SJCRH30 (cell line): ENCODE measurements at regions not wholly inside any gene's neighbourhood (a gene's known extent, or its start where the extent isn't known, plus 50 kb on each side); places are given as distances from the start of the nearest gene placed in this dataset.

ENCODE experiments used
- DNase-seq, 2 experiments: peaks; one replicate each; pipeline ENCODE4 v3.0.0-alpha.2; 2015 to 2020
- H3K27ac ChIP-seq: fragments of 250-450 bp; sonication (Bioruptor Pico); 2 replicates; pipeline ENCODE4 v1.5.1; 2020; ENCODE audit warnings: mild to moderate bottlenecking, moderate library complexity
- H3K27me3 ChIP-seq: fragments of 250-450 bp; sonication (Bioruptor Pico); 2 replicates; pipeline ENCODE4 v1.5.1; 2020; ENCODE audit warnings: mild to moderate bottlenecking, moderate library complexity
- H3K36me3 ChIP-seq: fragments of 250-450 bp; sonication (Bioruptor Pico); 2 replicates; pipeline ENCODE4 v1.5.1; 2020; ENCODE audit warnings: mild to moderate bottlenecking, moderate library complexity
- H3K4me1 ChIP-seq: fragments of 250-450 bp; sonication (Bioruptor Pico); 2 replicates; pipeline ENCODE4 v1.5.1; 2020; ENCODE audit warnings: mild to moderate bottlenecking, moderate library complexity
- H3K4me3 ChIP-seq: fragments of 250-450 bp; sonication (Bioruptor Pico); 2 replicates; pipeline ENCODE4 v1.5.1; 2020; ENCODE audit warnings: mild to moderate bottlenecking, moderate library complexity
- H3K9me3 ChIP-seq: fragments of 250-450 bp; sonication (Bioruptor Pico); replicated peaks from 2 replicates; pipeline ENCODE4 v1.5.1; 2020; ENCODE audit warnings: mild to moderate bottlenecking, moderate library complexity

DNA sequence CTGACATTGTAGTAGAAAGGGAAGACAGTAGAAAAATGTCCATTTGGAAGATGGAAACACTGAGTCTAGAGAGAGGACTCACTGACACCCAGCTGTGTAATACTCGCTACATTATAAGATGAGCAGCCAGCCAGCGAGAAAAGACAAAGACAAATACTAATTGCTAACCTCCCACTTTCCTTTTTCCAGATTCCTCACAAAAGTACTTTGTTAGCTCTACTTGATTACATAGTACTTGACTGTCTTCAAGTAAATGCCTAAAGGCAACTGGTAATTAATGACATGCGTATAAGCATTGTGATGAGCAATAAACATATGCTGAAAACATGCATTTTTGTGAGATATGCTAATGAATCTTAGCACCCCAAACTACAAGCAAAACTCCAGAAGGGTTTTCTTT, 363.1 kb downstream of the GPAM start:
- Histone ChIP-seq H3K36me3 (no peaks in the 10 kb centered on the region), H3K27ac (no peak overlapping the region), H3K4me3 (no peak overlapping the region), H3K4me1 (no peaks in the 10 kb centered on the region), H3K9me3 (no peaks in the 10 kb centered on the region), H3K27me3 (peaks cover 5% of the 10 kb centered on the region; the same call in 1 of the 2 replicates)
- DNase-seq, result no peak

- Histone ChIP-seq H3K36me3 (no peaks in the 10 kb centered on the region), H3K9me3 (no peaks in the 10 kb centered on the region), H3K27ac (no peak overlapping the region), H3K27me3 (peaks cover 5% of the 10 kb centered on the region; the same call in 1 of the 2 replicates), H3K4me1 (no peaks in the 10 kb centered on the region), H3K4me3 (no peak overlapping the region)
- DNase-seq, result no peak
Measured at GRCh38 chr10:111821871-111822270, 361.7 kb downstream of the GPAM start.

DNA sequence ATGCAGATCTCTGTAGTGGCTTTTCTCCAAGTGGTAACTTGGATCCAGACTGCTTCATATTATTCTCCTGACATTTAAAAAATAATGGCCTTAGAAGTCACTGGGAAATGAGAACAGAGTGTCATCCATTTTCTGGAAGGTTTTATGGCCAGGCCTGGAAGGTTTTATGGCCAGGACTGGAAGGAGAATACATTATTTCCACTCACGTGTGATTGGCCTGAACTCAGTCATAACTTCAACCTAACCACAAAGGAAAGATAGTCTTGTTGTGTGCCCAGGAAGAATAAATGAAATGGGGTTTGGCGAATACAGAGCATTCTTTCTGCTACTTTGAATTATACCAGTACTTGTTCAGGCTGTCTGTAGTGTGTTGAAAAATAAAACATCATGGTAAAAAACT, 360.9 kb downstream of the GPAM start:
- Histone ChIP-seq H3K27ac (no peak overlapping the region), H3K9me3 (no peaks in the 10 kb centered on the region), H3K4me1 (no peaks in the 10 kb centered on the region), H3K36me3 (no peaks in the 10 kb centered on the region), H3K27me3 (peaks cover 5% of the 10 kb centered on the region; the same call in 1 of the 2 replicates), H3K4me3 (no peak overlapping the region)
- no peak for DNase-seq

DNA sequence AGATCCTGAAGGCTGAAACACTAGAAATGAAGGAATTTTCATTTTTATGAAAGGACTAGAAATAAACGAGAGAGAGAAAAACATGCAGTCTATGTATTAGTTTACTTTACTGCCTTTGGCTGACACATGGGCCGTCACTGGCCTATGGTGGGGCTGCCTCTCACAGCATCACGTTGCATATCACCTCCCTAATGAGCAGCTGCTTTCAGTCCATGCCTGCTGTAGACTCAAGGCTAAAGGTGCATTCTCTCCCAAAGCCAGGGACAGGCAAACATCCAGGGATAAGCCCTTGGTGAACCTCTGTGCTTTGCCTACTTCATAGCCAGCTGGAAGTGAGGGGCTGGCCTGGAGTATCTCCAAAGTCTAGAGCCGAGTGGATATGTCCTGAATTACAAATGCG, 359.4 kb downstream of the GPAM start:
- no peak for DNase-seq
- Histone ChIP-seq H3K27ac (no peak overlapping the region), H3K4me3 (no peak overlapping the region), H3K9me3 (no peaks in the 10 kb centered on the region), H3K27me3 (peaks cover 5% of the 10 kb centered on the region; the same call in 1 of the 2 replicates), H3K4me1 (no peaks in the 10 kb centered on the region), H3K36me3 (no peaks in the 10 kb centered on the region)

- DNase-seq, result no peak
Measured at GRCh38 chr10:111830359-111830758, 353.2 kb downstream of the GPAM start.

DNA sequence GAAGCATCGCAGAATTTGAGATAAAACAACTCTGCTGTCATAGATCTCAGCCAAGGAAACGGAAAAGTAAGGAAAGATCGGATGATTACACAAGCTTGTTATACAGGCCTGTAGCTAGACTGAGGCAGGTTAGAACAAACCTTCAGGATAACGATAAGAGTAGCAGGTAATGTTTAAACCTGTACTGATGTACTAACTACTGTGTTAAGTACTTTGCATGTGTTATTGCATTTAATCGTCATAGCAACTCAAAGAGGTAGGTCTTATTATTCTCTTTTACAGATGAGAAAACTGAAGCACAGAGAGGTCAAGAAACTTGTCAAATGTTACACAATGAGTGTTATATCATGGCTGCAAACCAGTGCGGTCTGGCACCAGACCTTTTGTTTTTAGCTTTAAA, 352.5 kb downstream of the GPAM start:
- H3K27me3 ChIP-seq, result peaks cover 6% of the 10 kb centered on the region
- no peak for DNase-seq
- no peaks in the 10 kb centered on the region for H3K36me3 ChIP-seq
- H3K4me1 ChIP-seq, result peaks cover 7% of the 10 kb centered on the region; the same call in 1 of the 2 replicates
- no peak overlapping the region for H3K27ac ChIP-seq
- no peaks in the 10 kb centered on the region for H3K9me3 ChIP-seq
- no peak overlapping the region for H3K4me3 ChIP-seq

More at GRCh38 chr10:111830359-111830758, 353.2 kb downstream of the GPAM start:
- Histone ChIP-seq H3K27ac (no peak overlapping the region), H3K4me1 (peaks cover 2% of the 10 kb centered on the region; the same call in 1 of the 2 replicates), H3K27me3 (peaks cover 5% of the 10 kb centered on the region; the same call in 1 of the 2 replicates), H3K9me3 (no peaks in the 10 kb centered on the region), H3K36me3 (no peaks in the 10 kb centered on the region), H3K4me3 (no peak overlapping the region)

DNA sequence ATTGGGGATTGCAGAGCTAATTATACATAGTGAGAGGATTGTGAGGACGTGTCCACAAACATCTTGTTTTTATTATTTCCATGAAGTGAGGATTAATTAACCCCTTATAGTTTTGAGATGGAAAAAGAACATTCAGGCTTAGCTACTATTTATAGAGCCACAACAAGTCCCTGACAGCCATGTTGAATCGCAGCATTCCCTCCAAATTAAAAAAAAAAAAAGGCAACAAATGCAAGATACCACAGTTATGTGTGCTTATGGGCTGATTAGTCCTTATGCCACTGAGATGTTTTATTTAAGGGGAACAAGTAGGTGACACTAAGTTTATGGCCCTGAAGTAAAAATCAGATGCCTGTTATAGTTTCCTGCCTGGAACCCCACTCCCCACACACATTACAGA, 350.3 kb downstream of the GPAM start:
- Histone ChIP-seq H3K36me3 (no peaks in the 10 kb centered on the region), H3K4me1 (peaks cover 7% of the 10 kb centered on the region; the same call in 1 of the 2 replicates), H3K27me3 (peaks cover 10% of the 10 kb centered on the region), H3K9me3 (no peaks in the 10 kb centered on the region), H3K27ac (no peak overlapping the region), H3K4me3 (no peak overlapping the region)
- DNase-seq, result no peak

- no peak overlapping the region for H3K4me3 ChIP-seq
- H3K9me3 ChIP-seq, result no peaks in the 10 kb centered on the region
- H3K36me3 ChIP-seq, result no peaks in the 10 kb centered on the region
- peaks cover 7% of the 10 kb centered on the region; the same call in 1 of the 2 replicates for H3K4me1 ChIP-seq
- no peak overlapping the region for H3K27ac ChIP-seq
- peak; percentile 9 to 39 for DNase-seq
- H3K27me3 ChIP-seq, result peaks cover 5% of the 10 kb centered on the region; the same call in 1 of the 2 replicates
Measured at GRCh38 chr10:111835574-111835973, 348.0 kb downstream of the GPAM start.

- no peak overlapping the region for H3K27ac ChIP-seq
- H3K27me3 ChIP-seq, result peaks cover 5% of the 10 kb centered on the region; the same call in 1 of the 2 replicates
- no peaks in the 10 kb centered on the region for H3K9me3 ChIP-seq
- DNase-seq, result no peak
- H3K4me1 ChIP-seq, result peaks cover 7% of the 10 kb centered on the region; the same call in 1 of the 2 replicates
- no peak overlapping the region for H3K4me3 ChIP-seq
- no peaks in the 10 kb centered on the region for H3K36me3 ChIP-seq
Measured at GRCh38 chr10:111836064-111836463, 347.5 kb downstream of the GPAM start.

- no peaks in the 10 kb centered on the region for H3K9me3 ChIP-seq
- no peak overlapping the region for H3K4me3 ChIP-seq
- H3K4me1 ChIP-seq, result peaks cover 7% of the 10 kb centered on the region; the same call in 1 of the 2 replicates
- no peaks in the 10 kb centered on the region for H3K36me3 ChIP-seq
- no peak overlapping the region for H3K27ac ChIP-seq
- H3K27me3 ChIP-seq, result peaks cover 5% of the 10 kb centered on the region; the same call in 1 of the 2 replicates
- no peak for DNase-seq
Measured at GRCh38 chr10:111836571-111836970, 347.0 kb downstream of the GPAM start.

GRCh38 chr10:111837086-111837485, 346.5 kb downstream of the GPAM start:
- Histone ChIP-seq H3K4me1 (peaks cover 7% of the 10 kb centered on the region; the same call in 1 of the 2 replicates), H3K4me3 (no peak overlapping the region), H3K27ac (no peak overlapping the region), H3K36me3 (no peaks in the 10 kb centered on the region), H3K9me3 (no peaks in the 10 kb centered on the region), H3K27me3 (peaks cover 5% of the 10 kb centered on the region; the same call in 1 of the 2 replicates)
- DNase-seq, result no peak

DNA sequence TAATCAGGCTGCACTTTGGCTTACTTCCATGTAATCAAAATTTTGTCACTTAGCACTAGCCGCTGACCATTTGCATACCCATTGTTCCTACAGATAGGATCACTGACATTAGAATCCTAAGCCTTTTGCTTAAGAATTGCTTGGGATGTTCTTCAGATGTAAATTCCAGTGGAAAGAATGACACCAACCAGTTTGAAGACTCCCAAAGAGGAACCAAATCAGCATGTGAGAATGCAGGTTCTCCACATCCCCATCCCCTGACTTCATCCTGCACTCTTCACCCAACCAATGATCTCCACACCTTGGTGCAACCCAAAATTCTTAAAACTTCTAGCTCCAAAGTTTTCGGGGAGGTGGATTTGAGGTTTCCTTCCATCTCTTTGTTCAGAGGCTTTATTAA, 345.6 kb downstream of the GPAM start:
- no peaks in the 10 kb centered on the region for H3K36me3 ChIP-seq
- H3K4me3 ChIP-seq, result no peak overlapping the region
- peaks cover 7% of the 10 kb centered on the region; the same call in 1 of the 2 replicates for H3K4me1 ChIP-seq
- no peak overlapping the region for H3K27ac ChIP-seq
- H3K9me3 ChIP-seq, result no peaks in the 10 kb centered on the region
- DNase-seq, result no peak
- peaks cover 5% of the 10 kb centered on the region; the same call in 1 of the 2 replicates for H3K27me3 ChIP-seq

DNA sequence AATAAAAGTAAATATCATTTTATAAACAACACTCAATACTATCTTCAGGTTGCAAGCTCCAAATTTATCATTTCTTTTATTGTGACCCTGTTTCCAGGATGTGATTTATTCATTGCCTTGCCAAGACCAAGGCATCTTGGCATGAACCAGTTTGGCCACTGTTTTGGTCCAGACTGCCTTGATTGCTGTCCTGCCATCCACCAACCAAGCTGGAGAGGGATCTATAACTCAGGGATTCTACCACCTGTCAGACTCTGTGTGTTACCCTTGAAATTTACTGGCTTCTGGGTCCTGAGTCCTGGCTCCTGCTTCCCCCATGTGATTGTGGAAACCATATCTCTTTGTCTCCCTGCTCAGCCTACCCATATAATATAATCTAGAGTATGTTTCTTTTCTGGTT, 343.0 kb downstream of the GPAM start:
- H3K9me3 ChIP-seq, result no peaks in the 10 kb centered on the region
- H3K27ac ChIP-seq, result no peak overlapping the region
- H3K4me1 ChIP-seq, result peaks cover 3% of the 10 kb centered on the region; the same call in 1 of the 2 replicates
- no peaks in the 10 kb centered on the region for H3K36me3 ChIP-seq
- no peak overlapping the region for H3K4me3 ChIP-seq
- peaks cover 5% of the 10 kb centered on the region; the same call in 1 of the 2 replicates for H3K27me3 ChIP-seq
- DNase-seq, result no peak

DNA sequence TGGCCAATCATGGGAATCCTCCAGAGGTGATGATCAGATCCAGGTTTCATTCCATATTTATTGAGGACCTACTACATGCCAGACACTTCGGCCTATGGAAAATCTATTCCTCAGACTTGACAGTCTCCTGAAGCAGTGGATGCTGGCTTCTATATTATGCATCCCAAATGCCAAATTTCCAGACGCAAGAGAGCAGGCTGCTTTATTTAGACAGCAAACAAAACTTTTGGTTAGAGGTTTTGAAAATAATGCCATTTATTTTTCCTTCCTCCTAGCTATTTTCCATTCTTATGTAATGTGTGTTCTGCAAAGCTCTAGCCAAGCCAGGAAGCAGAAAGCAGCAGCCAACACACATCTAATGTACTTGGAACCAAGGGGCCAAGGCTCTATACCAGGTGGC, 330.8 kb downstream of the GPAM start:
- DNase-seq, result no peak
- Histone ChIP-seq H3K4me1 (no peaks in the 10 kb centered on the region), H3K9me3 (no peaks in the 10 kb centered on the region), H3K27me3 (no peaks in the 10 kb centered on the region), H3K4me3 (no peak overlapping the region), H3K36me3 (no peaks in the 10 kb centered on the region), H3K27ac (no peak overlapping the region)

- no peak overlapping the region for H3K27ac ChIP-seq
- no peak overlapping the region for H3K4me3 ChIP-seq
- H3K27me3 ChIP-seq, result 0 out of 2 replicates have a peak, but pooled peaks cover 3% of the 10 kb centered on the region
- no peaks in the 10 kb centered on the region for H3K4me1 ChIP-seq
- peak in 1 of 2 experiments; percentile 9 for DNase-seq
- H3K9me3 ChIP-seq, result no peaks in the 10 kb centered on the region
- H3K36me3 ChIP-seq, result no peaks in the 10 kb centered on the region
Measured at GRCh38 chr10:111856631-111857030, 326.9 kb downstream of the GPAM start.

GRCh38 chr10:111865550-111865949, 318.0 kb downstream of the GPAM start:
- H3K9me3 ChIP-seq, result no peaks in the 10 kb centered on the region
- no peak overlapping the region for H3K4me3 ChIP-seq
- no peak for DNase-seq
- H3K27ac ChIP-seq, result no peak overlapping the region
- H3K27me3 ChIP-seq, result 0 out of 2 replicates have a peak, but pooled peaks cover 3% of the 10 kb centered on the region
- no peaks in the 10 kb centered on the region for H3K4me1 ChIP-seq
- H3K36me3 ChIP-seq, result no peaks in the 10 kb centered on the region
